ENCODE measurements at regions not wholly inside any gene's neighbourhood (a gene's known extent, or its start where the extent isn't known, plus 50 kb on each side); places are given as distances from the start of the nearest gene placed in this dataset.
"Not testable (repeated sequence)": the region's sequence is repeated elsewhere in the genome, so short reads cannot be mapped to it uniquely, and the experiment has no call there.

GRCh38 chr2:145925591-145925990 lies 1405.7 kb upstream of the ZEB2 start:
- no peak for DNase-seq

- DNase-seq, result no peak
Measured at GRCh38 chr2:145919477-145919876, 1399.6 kb upstream of the ZEB2 start.

- no peak for DNase-seq
Measured at GRCh38 chr2:145918951-145919350, 1399.0 kb upstream of the ZEB2 start.

GRCh38 chr2:145916799-145917198 lies 1396.9 kb upstream of the ZEB2 start:
- DNase-seq, result no peak

- DNase-seq, result no peak
Measured at GRCh38 chr2:145914716-145915115, 1394.8 kb upstream of the ZEB2 start.

- DNase-seq, result no peak
Measured at GRCh38 chr2:145910416-145910815, 1390.5 kb upstream of the ZEB2 start.

GRCh38 chr2:145909766-145910165 lies 1389.8 kb upstream of the ZEB2 start:
- DNase-seq, result no peak

- no peak for DNase-seq
Measured at GRCh38 chr2:145909175-145909755, 1389.3 kb upstream of the ZEB2 start.

GRCh38 chr2:145906354-145906753 lies 1386.4 kb upstream of the ZEB2 start:
- no peak for DNase-seq

- no peak for DNase-seq
Measured at GRCh38 chr2:145905371-145905770, 1385.5 kb upstream of the ZEB2 start.

GRCh38 chr2:145897151-145897550 lies 1377.2 kb upstream of the ZEB2 start:
- no peak for DNase-seq

- no peak for DNase-seq
Measured at GRCh38 chr2:145887915-145888314, 1368.0 kb upstream of the ZEB2 start.

GRCh38 chr2:145880997-145881396 lies 1361.1 kb upstream of the ZEB2 start:
- DNase-seq, result not testable (repeated sequence)

GRCh38 chr2:145875016-145875415 lies 1355.1 kb upstream of the ZEB2 start:
- DNase-seq, result no peak

- no peak for DNase-seq
Measured at GRCh38 chr2:145874466-145874865, 1354.5 kb upstream of the ZEB2 start.

GRCh38 chr2:145864501-145864900 lies 1344.6 kb upstream of the ZEB2 start:
- DNase-seq, result no peak

GRCh38 chr2:145861940-145862339 lies 1342.0 kb upstream of the ZEB2 start:
- no peak for DNase-seq

GRCh38 chr2:145860083-145860482 lies 1340.2 kb upstream of the ZEB2 start:
- DNase-seq, result no peak

- DNase-seq, result no peak
Measured at GRCh38 chr2:145855142-145855541, 1335.2 kb upstream of the ZEB2 start.

GRCh38 chr2:145854039-145854755 lies 1334.3 kb upstream of the ZEB2 start:
- DNase-seq, result no peak

GRCh38 chr2:145851730-145852129 lies 1331.8 kb upstream of the ZEB2 start:
- DNase-seq, result no peak

- DNase-seq, result no peak
Measured at GRCh38 chr2:145849466-145849865, 1329.5 kb upstream of the ZEB2 start.

- DNase-seq, result no peak
Measured at GRCh38 chr2:145846982-145847381, 1327.1 kb upstream of the ZEB2 start.

- no peak for DNase-seq
Measured at GRCh38 chr2:145845923-145846322, 1326.0 kb upstream of the ZEB2 start.

All from DMS79 treated with DMSO at 0.1 percent for 48 hours (cell line).